Neural crest cell (in vitro differentiated cells): ENCODE measurements at regions not wholly inside any gene's neighbourhood (a gene's known extent, or its start where the extent isn't known, plus 50 kb on each side); places are given as distances from the start of the nearest gene placed in this dataset.

Source experiments
- DNase-seq: peaks from one replicate; pipeline ENCODE4 v3.0.0; 2021; ENCODE audit warnings: low read depth, mixed read lengths, low spot score
- H3K27ac Mint-ChIP-seq: one replicate; pipeline ENCODE4 v1.8.0; 2021; ENCODE audit warnings: mild to moderate bottlenecking, mixed read lengths; ENCODE audit not compliant: unreplicated experiment
- H3K27me3 Mint-ChIP-seq: 2 replicates; pipeline ENCODE4 v1.8.0; 2021; ENCODE audit warnings: low read depth, mild to moderate bottlenecking, mixed read lengths
- H3K36me3 Mint-ChIP-seq: 2 replicates; pipeline ENCODE4 v1.8.0; 2021; ENCODE audit warnings: low read depth, mild to moderate bottlenecking, mixed read lengths
- H3K4me1 Mint-ChIP-seq: 2 replicates; pipeline ENCODE4 v1.8.0; 2021; ENCODE audit warnings: mixed read lengths
- H3K4me3 Mint-ChIP-seq: one replicate; pipeline ENCODE4 v1.8.0; 2021; ENCODE audit warnings: mild to moderate bottlenecking, mixed read lengths
- H3K9me3 Mint-ChIP-seq: 2 replicates; pipeline ENCODE4 v1.8.0; 2021; ENCODE audit warnings: mixed read lengths
- CTCF ChIP-seq: fragments of 200-600 bp; sonication (generic); conservative IDR thresholded peaks from 2 replicates; pipeline ENCODE4 v1.5.0; 2021; ENCODE audit warnings: antibody characterized with exemption, mild to moderate bottlenecking

DNA sequence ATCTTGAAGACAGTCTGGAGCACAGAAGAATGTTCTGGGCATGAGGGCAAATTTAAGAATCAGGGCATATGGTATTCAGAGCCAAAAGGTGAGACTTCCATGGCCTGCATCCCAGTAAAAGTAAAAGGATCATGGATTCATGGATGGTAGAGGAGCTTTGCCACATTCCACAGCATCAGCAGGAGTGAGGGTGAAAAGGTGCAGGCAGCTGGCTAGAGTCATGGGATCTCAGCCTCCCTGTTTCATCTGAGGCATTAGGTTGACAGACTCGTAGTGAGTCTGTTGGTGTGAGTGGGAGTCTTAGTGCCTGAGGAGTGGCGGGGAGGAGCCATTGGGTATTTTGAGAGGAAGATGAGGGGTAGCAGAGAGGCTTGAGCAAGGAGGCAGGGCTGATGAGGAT, 301.6 kb downstream of the CYP26B1 start:
- H3K4me1 Mint-ChIP-seq, result no peaks in the 10 kb centered on the region
- H3K9me3 Mint-ChIP-seq, result peaks cover 6% of the 10 kb centered on the region
- no peak for TF ChIP-seq CTCF
- H3K27ac Mint-ChIP-seq, result no peak overlapping the region
- H3K4me3 Mint-ChIP-seq, result no peak overlapping the region
- DNase-seq, result no peak
- H3K36me3 Mint-ChIP-seq, result no peaks in the 10 kb centered on the region
- H3K27me3 Mint-ChIP-seq, result peaks cover 6% of the 10 kb centered on the region

GRCh38 chr2:71844967-71845366, 302.7 kb downstream of the CYP26B1 start:
- no peak for TF ChIP-seq CTCF
- no peak for DNase-seq
- Mint-ChIP-seq H3K27ac (no peak overlapping the region), H3K27me3 (peaks cover 6% of the 10 kb centered on the region), H3K9me3 (peaks cover 6% of the 10 kb centered on the region), H3K4me3 (no peak overlapping the region), H3K36me3 (no peaks in the 10 kb centered on the region), H3K4me1 (no peaks in the 10 kb centered on the region)

- H3K4me3 Mint-ChIP-seq, result no peak overlapping the region
- DNase-seq, result no peak
- no peaks in the 10 kb centered on the region for H3K36me3 Mint-ChIP-seq
- peaks cover 6% of the 10 kb centered on the region for H3K9me3 Mint-ChIP-seq
- H3K27ac Mint-ChIP-seq, result no peak overlapping the region
- peaks cover 6% of the 10 kb centered on the region for H3K27me3 Mint-ChIP-seq
- H3K4me1 Mint-ChIP-seq, result no peaks in the 10 kb centered on the region
- TF ChIP-seq CTCF, result no peak
Observed at GRCh38 chr2:71843391-71843850, 304.2 kb downstream of the CYP26B1 start.

DNA sequence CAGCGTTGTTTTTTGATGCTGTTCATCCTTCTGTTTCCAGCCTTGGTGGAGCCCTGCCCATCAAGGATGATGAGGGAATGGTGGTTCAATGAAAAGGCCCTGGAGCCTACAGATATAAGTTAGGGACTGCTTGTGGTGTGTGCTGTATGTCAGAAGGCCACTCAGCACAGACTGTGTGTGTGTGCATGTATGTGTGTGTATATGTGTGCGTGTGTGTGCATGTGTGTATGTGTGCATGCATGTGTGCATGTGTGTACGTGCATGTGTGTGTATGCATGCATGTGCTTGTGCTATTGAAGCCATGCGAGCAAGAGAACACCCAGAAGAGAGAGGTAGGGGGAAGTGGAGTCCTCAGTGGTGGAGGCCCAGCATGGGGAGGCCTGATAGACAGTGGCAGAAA, 304.9 kb downstream of the CYP26B1 start:
- no peak for DNase-seq
- TF ChIP-seq CTCF, result no peak
- no peaks in the 10 kb centered on the region for H3K4me1 Mint-ChIP-seq
- H3K27ac Mint-ChIP-seq, result no peak overlapping the region
- peaks cover 6% of the 10 kb centered on the region for H3K9me3 Mint-ChIP-seq
- H3K4me3 Mint-ChIP-seq, result no peak overlapping the region
- H3K36me3 Mint-ChIP-seq, result no peaks in the 10 kb centered on the region
- H3K27me3 Mint-ChIP-seq, result peaks cover 6% of the 10 kb centered on the region

- DNase-seq, result no peak
- H3K9me3 Mint-ChIP-seq, result peaks cover 6% of the 10 kb centered on the region
- H3K4me1 Mint-ChIP-seq, result no peaks in the 10 kb centered on the region
- no peaks in the 10 kb centered on the region for H3K36me3 Mint-ChIP-seq
- no peak overlapping the region for H3K27ac Mint-ChIP-seq
- TF ChIP-seq CTCF, result no peak
- H3K27me3 Mint-ChIP-seq, result peaks cover 6% of the 10 kb centered on the region
- no peak overlapping the region for H3K4me3 Mint-ChIP-seq
Observed at GRCh38 chr2:71839826-71840225, 307.8 kb downstream of the CYP26B1 start.

GRCh38 chr2:71834796-71835195, 312.9 kb downstream of the CYP26B1 start:
- Mint-ChIP-seq H3K9me3 (no peaks in the 10 kb centered on the region), H3K36me3 (no peaks in the 10 kb centered on the region), H3K4me1 (peaks cover 4% of the 10 kb centered on the region), H3K4me3 (no peak overlapping the region), H3K27me3 (no peaks in the 10 kb centered on the region), H3K27ac (no peak overlapping the region)
- DNase-seq, result no peak
- TF ChIP-seq CTCF, result no peak
